ENCODE measurements at regions not wholly inside any gene's neighbourhood (a gene's known extent, or its start where the extent isn't known, plus 50 kb on each side); places are given as distances from the start of the nearest gene placed in this dataset.
A peak's percentile ranks its signal among the peaks of the same experiment; 100 is the strongest.

GRCh38 chr12:24721191-24721590 lies 227.7 kb downstream of the BCAT1 start:
- DNase-seq, result no peak

- DNase-seq, result no peak
Measured at GRCh38 chr12:24719293-24719721, 229.6 kb downstream of the BCAT1 start.

GRCh38 chr12:24718617-24719016 lies 230.3 kb downstream of the BCAT1 start:
- no peak for DNase-seq

- no peak for DNase-seq
Measured at GRCh38 chr12:24714237-24714636, 234.7 kb downstream of the BCAT1 start.

DNA sequence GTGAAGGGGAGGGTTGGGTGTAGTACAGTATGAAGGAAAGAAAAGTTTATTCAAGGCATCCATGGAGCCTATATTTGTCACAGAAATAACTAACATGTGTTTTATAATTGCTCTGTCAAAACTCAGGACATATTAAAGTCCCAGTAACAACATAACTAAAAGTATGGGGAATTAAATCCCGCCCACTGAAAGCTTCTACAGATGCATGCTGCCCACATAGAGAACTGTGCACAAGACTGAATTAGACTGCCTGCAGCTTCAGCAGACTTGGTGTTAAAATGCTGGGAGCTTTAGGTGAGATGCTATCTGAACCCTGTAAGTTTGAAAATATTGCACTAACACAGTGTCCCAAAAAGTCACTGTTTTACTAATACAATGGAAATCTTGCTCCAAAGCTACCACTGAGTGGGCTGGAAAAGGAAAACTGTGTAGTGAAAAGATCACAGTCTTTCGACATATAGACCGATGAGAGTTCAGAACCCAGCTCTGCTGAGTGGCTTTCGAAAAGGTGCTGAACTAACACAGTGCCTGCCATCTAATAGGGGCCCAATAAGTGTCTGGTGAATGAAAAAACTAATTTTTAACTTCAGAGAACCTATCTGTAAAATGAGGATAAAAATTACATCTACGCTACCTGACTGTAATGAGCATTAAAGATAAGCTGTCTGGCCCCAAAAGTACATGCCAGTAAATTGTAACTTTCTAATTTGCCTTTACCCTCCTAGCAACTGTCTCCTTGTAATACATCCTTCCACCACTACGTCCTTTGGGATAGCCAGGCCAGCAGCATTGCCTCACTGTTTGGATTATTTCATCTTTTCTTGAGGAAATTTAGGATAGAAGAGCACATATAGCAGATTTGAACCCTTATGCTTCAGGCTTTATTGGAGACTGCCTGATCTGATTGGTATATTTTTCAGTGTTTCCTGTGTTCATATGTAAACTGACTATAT lies 237.6 kb downstream of the BCAT1 start:
- DNase-seq, result no peak

DNA sequence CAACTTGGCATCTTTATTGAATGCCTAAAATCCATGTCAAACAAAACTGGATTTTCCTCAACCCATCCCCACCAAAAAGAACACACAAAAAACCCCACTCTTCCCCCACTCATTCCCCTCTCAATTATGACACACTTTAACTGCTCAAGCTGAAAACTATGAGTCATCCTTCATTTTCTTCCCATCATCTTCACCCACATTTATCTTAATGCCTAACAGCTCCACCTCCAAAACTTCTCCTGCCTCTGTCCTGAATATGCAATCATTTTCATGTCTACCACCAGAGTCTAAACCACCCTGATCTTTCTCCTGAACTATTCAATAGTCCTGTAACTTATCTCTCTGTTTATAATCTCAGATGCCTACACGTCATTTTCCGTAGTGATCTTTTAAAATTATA lies 239.7 kb downstream of the BCAT1 start:
- DNase-seq, result no peak

GRCh38 chr12:24708718-24709117 lies 240.2 kb downstream of the BCAT1 start:
- no peak for DNase-seq

DNA sequence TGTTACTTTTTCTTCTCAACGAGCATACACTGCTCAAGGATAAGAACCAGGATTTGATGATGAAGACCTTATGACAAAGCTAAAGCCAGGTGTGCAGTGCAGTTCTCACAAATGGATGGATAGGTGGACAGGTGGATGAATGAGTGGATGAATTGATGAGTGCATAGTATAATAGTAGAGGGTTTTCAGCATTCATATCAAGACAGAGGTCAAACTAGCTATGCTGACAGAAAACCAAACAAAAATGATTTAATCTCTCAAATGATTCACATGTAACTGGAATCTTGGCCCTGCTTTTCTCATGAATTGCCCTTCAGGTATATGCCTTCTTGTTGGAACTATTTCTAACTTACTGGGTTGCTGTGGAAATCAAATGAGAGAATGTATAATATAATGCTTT lies 240.9 kb downstream of the BCAT1 start:
- no peak for DNase-seq

GRCh38 chr12:24707334-24707733 lies 241.6 kb downstream of the BCAT1 start:
- no peak for DNase-seq

DNA sequence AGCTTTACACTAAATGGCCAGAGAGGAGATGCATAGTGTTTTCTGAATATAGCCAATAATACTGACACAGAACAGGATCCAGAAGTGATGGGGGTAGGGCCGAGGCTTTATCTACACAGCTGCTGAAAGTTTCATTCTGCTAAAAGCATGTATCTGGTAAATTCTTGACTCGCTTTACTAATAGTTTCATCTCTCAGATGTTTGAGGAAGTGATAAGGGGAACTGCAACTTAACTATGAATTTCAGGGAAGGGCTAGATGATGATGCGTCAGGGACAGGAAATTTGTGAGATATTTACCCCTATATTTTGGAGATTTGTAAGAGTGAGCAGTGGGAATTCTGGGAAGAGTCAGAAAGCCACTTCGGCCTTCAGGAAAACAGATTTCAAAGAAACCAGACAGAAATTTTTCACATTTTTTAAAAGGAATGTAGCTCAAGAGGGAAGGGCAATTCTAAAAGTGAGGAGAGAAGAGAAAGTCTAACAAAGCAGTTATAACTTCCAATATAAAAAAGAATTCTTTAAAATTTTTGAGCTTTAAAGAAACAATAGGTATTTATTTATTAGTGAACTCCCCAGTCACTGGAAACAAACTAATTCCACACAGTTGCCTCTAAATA lies 243.1 kb downstream of the BCAT1 start:
- DNase-seq, result peak; percentile 23

GRCh38 chr12:24705216-24705615 lies 243.7 kb downstream of the BCAT1 start:
- DNase-seq, result peak; percentile 48

DNA sequence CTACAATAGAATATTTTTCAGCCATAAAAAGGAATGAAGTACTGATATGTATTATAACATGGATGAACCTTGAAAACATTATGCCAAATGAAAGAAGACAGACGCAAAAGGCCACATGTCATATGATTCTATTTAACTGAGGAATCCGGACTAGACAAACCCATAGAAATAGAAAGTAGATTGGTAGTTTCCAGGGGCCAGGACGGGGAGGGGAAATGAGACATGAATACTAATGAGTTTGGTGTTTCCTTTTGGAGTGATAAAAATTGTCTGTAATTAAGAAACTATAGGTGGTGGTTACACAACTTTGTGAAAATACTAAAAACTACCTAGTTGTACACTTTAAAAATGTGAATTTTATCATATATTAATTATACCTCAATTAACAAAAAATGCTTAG lies 247.6 kb downstream of the BCAT1 start:
- DNase-seq, result no peak

DNA sequence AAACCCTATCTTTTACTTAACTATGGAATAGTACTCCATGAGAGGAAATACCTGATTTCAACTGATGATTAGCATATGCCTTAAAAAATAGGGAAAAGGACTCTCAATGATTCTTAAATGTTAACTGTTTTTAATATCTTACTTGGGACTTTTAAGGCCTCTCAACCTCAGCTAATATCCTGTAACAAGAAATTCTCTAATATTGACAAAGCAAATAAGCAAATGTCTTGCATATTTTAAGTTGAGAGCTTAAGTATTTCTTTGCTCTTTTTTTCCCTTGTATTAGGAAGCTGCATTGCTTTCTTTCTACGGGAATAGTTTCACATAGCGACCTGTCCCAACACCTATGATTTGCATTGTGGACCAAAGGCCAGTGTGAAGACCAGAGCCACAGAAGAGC lies 249.9 kb downstream of the BCAT1 start:
- no peak for DNase-seq

GRCh38 chr12:24697769-24698168 lies 251.1 kb downstream of the BCAT1 start:
- no peak for DNase-seq

GRCh38 chr12:24697295-24697694 lies 251.6 kb downstream of the BCAT1 start:
- no peak for DNase-seq

GRCh38 chr12:24696800-24697199 lies 252.1 kb downstream of the BCAT1 start:
- no peak for DNase-seq

GRCh38 chr12:24695657-24696329 lies 253.1 kb downstream of the BCAT1 start:
- no peak for DNase-seq

DNA sequence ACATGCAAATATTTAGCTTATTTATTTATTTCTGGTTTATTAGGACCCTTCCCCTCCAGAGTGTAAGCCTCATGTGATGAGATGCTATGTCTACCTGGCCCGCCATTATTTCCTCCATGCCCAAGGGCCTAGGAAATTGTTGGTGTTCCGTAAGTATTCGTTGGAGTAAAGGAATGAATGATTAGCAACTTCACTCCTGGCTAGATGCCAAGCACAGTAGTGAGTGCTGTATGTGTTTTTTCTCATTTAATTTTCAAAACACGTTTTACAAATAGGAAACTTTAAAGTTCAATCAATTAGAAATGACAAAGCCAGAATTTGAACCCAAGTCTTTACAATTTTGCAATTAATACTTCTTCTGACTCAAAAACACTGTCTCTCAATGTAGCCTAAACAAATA lies 253.8 kb downstream of the BCAT1 start:
- no peak for DNase-seq

- DNase-seq, result no peak
Measured at GRCh38 chr12:24688601-24689000, 260.3 kb downstream of the BCAT1 start.

- DNase-seq, result no peak
Measured at GRCh38 chr12:24681570-24681969, 267.3 kb downstream of the BCAT1 start.

DNA sequence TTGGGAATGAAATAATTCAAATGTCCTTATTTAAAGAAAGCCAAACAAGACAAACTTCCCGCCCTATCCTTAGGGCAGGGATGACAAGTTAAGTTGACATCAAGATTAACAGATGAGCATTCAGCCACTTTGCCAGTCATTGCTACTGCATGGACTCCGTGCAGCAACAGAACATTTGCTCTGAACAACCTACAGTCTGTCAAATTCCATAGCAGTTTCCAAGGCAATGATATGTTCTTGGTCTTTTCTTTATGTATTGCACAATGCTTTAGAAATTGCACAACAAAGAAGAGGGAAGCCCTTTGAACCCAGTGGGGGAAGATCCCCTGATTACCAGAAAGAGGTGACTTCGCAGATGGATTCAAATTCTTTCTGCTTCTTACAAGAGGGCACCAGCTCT lies 269.8 kb downstream of the BCAT1 start:
- no peak for DNase-seq

- DNase-seq, result no peak
Measured at GRCh38 chr12:24678436-24678835, 270.5 kb downstream of the BCAT1 start.

DNA sequence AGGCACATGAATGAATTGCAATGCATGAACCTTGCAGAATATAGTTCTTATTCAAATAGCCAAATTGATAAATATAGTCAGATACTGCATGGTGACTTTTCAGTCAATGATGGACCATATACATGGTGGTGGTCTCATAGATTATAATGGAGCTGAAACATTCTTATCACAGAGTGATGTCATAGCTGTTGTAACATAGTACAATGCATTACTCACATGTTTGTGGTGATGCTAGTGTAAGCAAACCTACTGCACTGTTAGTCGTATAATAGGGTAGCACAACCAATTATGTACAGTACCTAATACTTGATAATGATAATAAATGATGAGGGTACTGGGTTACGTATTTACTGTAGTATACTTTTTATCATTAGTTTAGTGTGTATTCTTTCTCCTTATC lies 280.3 kb downstream of the BCAT1 start:
- no peak for DNase-seq
